Smooth muscle cell (in vitro differentiated cells): ENCODE measurements at regions not wholly inside any gene's neighbourhood (a gene's known extent, or its start where the extent isn't known, plus 50 kb on each side); places are given as distances from the start of the nearest gene placed in this dataset.
A peak's percentile ranks its signal among the peaks of the same experiment; 100 is the strongest.

Source experiments
- DNase-seq: peaks from one replicate; lab custom pipeline; 2025; ENCODE audit not compliant: unreplicated experiment; lab: John Stamatoyannopoulos, UW
- H2AFZ ChIP-seq: fragments of 200-600 bp; sonication (generic); 2 replicates; pipeline ENCODE4 v1.6.0; 2016; ENCODE audit warnings: antibody characterized with exemption, low read depth, mild to moderate bottlenecking
- H3F3A ChIP-seq: fragments of 200-600 bp; sonication (generic); 2 replicates; pipeline ENCODE4 v1.6.0; 2017; ENCODE audit warnings: antibody characterized with exemption, low read depth
- H3K27ac ChIP-seq: fragments of 200-600 bp; sonication (generic); 2 replicates; pipeline ENCODE4 v1.5.1; 2016; ENCODE audit warnings: low read depth, mild to moderate bottlenecking
- H3K27me3 ChIP-seq: fragments of 200-600 bp; sonication (generic); 2 replicates; pipeline ENCODE4 v1.6.1; 2016; ENCODE audit warnings: low read depth, mild to moderate bottlenecking
- H3K36me3 ChIP-seq: fragments of 200-600 bp; sonication (generic); 2 replicates; pipeline ENCODE4 v1.5.1; 2016; ENCODE audit warnings: low read depth
- H3K4me1 ChIP-seq: fragments of 200-600 bp; sonication (generic); 2 replicates; pipeline ENCODE4 v1.5.1; 2016; ENCODE audit warnings: low read depth
- H3K4me2 ChIP-seq: fragments of 200-600 bp; sonication (generic); 2 replicates; pipeline ENCODE4 v1.6.0; 2016; ENCODE audit warnings: mild to moderate bottlenecking
- H3K4me3 ChIP-seq: fragments of 200-600 bp; sonication (generic); 2 replicates; pipeline ENCODE4 v1.5.1; 2016; ENCODE audit warnings: mild to moderate bottlenecking
- H3K79me2 ChIP-seq: fragments of 200-600 bp; sonication (generic); 2 replicates; pipeline ENCODE4 v1.6.0; 2016; ENCODE audit warnings: low read depth, mild to moderate bottlenecking
- H3K9ac ChIP-seq: fragments of 200-600 bp; sonication (generic); 2 replicates; pipeline ENCODE4 v1.6.0; 2016; ENCODE audit warnings: low read depth
- H3K9me3 ChIP-seq: fragments of 200-600 bp; sonication (generic); replicated peaks from 2 replicates; pipeline ENCODE4 v1.5.1; 2016; ENCODE audit warnings: low read depth
- H4K20me1 ChIP-seq: fragments of 200-600 bp; sonication (generic); 2 replicates; pipeline ENCODE4 v1.6.0; 2016; ENCODE audit warnings: low read depth
- WGBS: methylation state at CpG from one replicate; pipeline ENCODE4 v1.1.7; 2016; ENCODE audit warnings: low lambda C conversion rate; 5-methylcytosine and 5-hydroxymethylcytosine counted together
- TF ChIP-seq, protein P1 (sequence below): fragments of 200-600 bp; sonication (generic); IDR thresholded peaks from 2 replicates; pipeline ENCODE4 v1.5.1; 2017; ENCODE audit warnings: borderline replicate concordance, mild to moderate bottlenecking, antibody characterized with exemption; ENCODE audit not compliant: insufficient read depth, poor library complexity, severe bottlenecking

DNA sequence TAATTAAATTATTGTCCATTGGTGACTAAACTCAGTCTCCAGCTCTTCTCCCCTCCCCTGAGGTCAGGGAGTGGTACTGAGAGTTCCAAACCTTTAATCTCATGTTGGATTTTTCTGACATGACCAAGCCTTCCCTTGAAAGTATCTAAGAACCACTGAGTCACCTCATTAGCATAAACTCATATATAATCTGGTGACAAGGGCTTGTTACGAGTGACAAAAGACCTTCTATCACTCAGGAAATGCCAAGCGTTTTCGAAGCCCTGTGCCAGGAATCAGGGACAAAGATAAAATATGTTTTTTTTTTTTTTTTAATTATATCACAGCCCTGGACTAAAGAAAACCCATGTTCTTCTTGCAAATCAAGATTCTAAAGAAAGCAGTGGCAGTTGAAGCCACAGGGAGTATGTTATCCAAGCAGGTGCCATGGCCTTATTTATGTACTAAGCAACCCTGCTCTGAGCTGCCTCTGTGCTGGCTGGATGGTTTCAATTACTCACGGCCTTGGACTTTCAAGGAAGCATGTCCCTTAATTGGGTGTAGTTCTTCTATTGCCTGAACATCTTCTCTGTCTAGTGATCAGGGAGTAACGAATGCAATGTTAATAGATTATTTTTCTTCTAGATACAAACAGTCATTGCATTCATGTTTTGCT is 169.0 kb upstream of the PRKCQ start:
- Histone ChIP-seq H3K27ac (peak overlapping the region; percentile 82), H3K36me3 (no peaks in the 10 kb centered on the region), H3K9ac (peak overlapping the region; percentile 31), H3K4me2 (peak overlapping the region; percentile 65), H4K20me1 (no peaks in the 10 kb centered on the region), H3K79me2 (no peaks in the 10 kb centered on the region), H3K4me1 (no peaks in the 10 kb centered on the region), H3K27me3 (no peaks in the 10 kb centered on the region), H3K9me3 (no peaks in the 10 kb centered on the region), H3F3A (no peaks in the 10 kb centered on the region), H2AFZ (no peak overlapping the region), H3K4me3 (no peak overlapping the region)
- WGBS: 35% methylated on average over 5 of the region's 5 CpGs
- TF ChIP-seq, protein P1, sequence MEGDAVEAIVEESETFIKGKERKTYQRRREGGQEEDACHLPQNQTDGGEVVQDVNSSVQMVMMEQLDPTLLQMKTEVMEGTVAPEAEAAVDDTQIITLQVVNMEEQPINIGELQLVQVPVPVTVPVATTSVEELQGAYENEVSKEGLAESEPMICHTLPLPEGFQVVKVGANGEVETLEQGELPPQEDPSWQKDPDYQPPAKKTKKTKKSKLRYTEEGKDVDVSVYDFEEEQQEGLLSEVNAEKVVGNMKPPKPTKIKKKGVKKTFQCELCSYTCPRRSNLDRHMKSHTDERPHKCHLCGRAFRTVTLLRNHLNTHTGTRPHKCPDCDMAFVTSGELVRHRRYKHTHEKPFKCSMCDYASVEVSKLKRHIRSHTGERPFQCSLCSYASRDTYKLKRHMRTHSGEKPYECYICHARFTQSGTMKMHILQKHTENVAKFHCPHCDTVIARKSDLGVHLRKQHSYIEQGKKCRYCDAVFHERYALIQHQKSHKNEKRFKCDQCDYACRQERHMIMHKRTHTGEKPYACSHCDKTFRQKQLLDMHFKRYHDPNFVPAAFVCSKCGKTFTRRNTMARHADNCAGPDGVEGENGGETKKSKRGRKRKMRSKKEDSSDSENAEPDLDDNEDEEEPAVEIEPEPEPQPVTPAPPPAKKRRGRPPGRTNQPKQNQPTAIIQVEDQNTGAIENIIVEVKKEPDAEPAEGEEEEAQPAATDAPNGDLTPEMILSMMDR: no peak
- no peak for DNase-seq

DNA sequence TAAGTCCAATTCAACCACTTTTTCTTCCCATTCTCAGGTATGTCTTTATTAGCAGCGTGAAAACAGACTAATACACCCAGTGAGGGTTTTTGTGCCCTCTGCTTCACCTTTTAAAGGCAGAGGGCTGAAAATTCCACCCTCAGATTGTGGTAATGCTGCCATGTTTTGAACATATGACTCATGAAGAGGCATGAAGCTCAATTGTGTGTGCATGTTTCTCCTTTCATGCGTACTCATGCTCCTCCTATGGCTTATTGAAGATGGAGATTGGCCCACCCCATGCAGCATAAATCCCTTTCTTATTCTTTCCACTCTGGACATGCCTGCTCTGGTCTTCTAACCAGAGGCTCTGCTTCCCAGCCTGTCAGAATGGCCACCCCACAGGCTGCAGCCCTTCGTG is 168.0 kb upstream of the PRKCQ start:
- TF ChIP-seq, protein P1: no peak
- Histone ChIP-seq H3K36me3 (no peaks in the 10 kb centered on the region), H3K9me3 (no peaks in the 10 kb centered on the region), H3K27ac (no peak overlapping the region), H3K4me2 (no peak overlapping the region), H3K79me2 (no peaks in the 10 kb centered on the region), H4K20me1 (no peaks in the 10 kb centered on the region), H3K9ac (no peak overlapping the region), H3F3A (no peaks in the 10 kb centered on the region), H3K4me1 (no peaks in the 10 kb centered on the region), H3K4me3 (no peak overlapping the region), H3K27me3 (no peaks in the 10 kb centered on the region), H2AFZ (no peak overlapping the region)
- WGBS: 90% methylated on average over 3 of the region's 3 CpGs
- DNase-seq: no peak

DNA sequence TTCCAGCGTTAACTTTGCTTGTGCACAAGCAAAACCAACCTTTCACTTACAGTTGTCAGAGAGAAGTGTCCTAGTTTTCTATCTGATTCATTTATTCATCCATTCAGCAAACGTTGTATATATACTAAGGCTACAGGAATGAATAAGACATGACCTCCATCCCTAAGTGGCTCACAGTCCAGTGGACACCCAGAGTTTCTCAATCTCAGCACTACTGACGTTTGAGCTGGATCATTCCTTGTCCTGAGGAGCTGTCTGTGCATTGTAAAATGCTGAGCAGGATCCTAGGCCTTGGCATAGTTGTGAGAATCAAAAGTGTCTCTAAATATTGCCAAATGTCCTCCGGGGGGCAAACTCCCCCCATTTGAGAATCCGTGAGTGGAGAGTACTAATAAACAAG is 166.7 kb upstream of the PRKCQ start:
- Histone ChIP-seq H4K20me1 (no peaks in the 10 kb centered on the region), H3K79me2 (no peaks in the 10 kb centered on the region), H3K4me2 (no peak overlapping the region), H3K9me3 (no peaks in the 10 kb centered on the region), H3K4me1 (no peaks in the 10 kb centered on the region), H3K27me3 (no peaks in the 10 kb centered on the region), H3K9ac (no peak overlapping the region), H3K4me3 (no peak overlapping the region), H3K36me3 (no peaks in the 10 kb centered on the region), H2AFZ (no peak overlapping the region), H3F3A (no peaks in the 10 kb centered on the region), H3K27ac (no peak overlapping the region)
- TF ChIP-seq, protein P1: no peak
- DNase-seq: no peak
- 62% methylated on average over 5 of the region's 5 CpGs for WGBS

DNA sequence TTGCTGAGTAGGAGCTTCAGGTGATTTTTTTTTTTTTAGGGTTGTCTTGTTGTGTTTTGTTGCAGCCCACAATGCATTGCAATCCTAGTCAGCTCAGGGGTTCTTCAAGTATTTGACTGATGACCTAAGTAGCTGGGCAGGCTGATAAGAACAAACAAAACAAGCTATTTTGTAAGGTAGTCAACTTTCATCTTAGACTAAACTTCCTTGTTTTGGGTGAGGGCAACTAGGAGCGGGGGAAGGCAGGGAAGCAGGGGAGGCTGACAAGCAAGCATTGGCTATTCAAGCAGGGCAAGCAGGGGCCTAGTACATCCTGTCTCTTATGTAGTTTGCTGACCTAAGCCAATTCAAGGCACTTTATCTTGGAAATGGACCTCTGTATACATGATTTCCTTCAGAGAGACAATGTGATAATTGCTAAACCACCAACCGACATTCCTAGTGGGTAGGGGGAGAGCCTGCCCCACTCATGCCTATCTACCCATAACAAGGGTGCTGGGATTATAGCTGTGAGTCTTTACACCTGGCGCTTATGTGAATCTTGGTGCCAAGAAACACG is 163.3 kb upstream of the PRKCQ start:
- Histone ChIP-seq H3K79me2 (no peaks in the 10 kb centered on the region), H3K36me3 (no peaks in the 10 kb centered on the region), H3K4me3 (no peak overlapping the region), H3K4me2 (no peak overlapping the region), H2AFZ (no peak overlapping the region), H4K20me1 (no peaks in the 10 kb centered on the region), H3K9me3 (no peaks in the 10 kb centered on the region), H3K4me1 (no peaks in the 10 kb centered on the region), H3K27ac (no peak overlapping the region), H3K27me3 (no peaks in the 10 kb centered on the region), H3F3A (no peaks in the 10 kb centered on the region), H3K9ac (no peak overlapping the region)
- no peak for DNase-seq
- TF ChIP-seq, protein P1: no peak
- WGBS: 95% methylated on average over 4 of the region's 4 CpGs
